ENCODE measurements at regions not wholly inside any gene's neighbourhood (a gene's known extent, or its start where the extent isn't known, plus 50 kb on each side); places are given as distances from the start of the nearest gene placed in this dataset.

- TF ChIP-seq ZNF138 (CRISPR knock-in tag; IDR thresholded peaks at IDR 0.05; ENCODE audit: low read depth): no peak
- no peak for TF ChIP-seq ZNF296 (CRISPR knock-in tag; conservative IDR thresholded peaks at IDR 0.05)
- no peak for TF ChIP-seq WIZ (CRISPR knock-in tag; IDR thresholded peaks at IDR 0.05)
- TF ChIP-seq HOXA7 (CRISPR knock-in tag; IDR thresholded peaks at IDR 0.05): no peak
Observed at GRCh38 chr15:47289656-47290055, 427.6 kb upstream of the SEMA6D start (continued).

GRCh38 chr15:47291767-47292166, 425.5 kb upstream of the SEMA6D start:
- no peak for FAIRE-seq
- Histone ChIP-seq H4K20me1 (ENCODE audit: insufficient read depth, low read length) (no peaks in the 10 kb centered on the region), H2AFZ (ENCODE audit: low read length) (no peak overlapping the region), H3K79me2 (ENCODE audit: insufficient read depth, low read length) (no peaks in the 10 kb centered on the region), H3K4me2 (ENCODE audit: low read depth, low read length) (no peak overlapping the region), H3K27ac (ENCODE audit: extremely low read length, insufficient read depth, low read length) (no peak overlapping the region), H3K36me3 (replicated peaks in 1 of 2; ENCODE audit: control insufficient read depth in 1 of 2, insufficient read depth in 2 of 2, low read length in 2 of 2) (no peaks in the 10 kb centered on the region), H3K9ac (ENCODE audit: insufficient read depth, low read depth, low read length) (no peak overlapping the region), H3K4me3 (replicated peaks in 1 of 3; ENCODE audit: insufficient read depth in 1 of 3, low read depth in 2 of 3, low read length in 3 of 3) (no peak overlapping the region), H3K9me3 (ENCODE audit: low read length) (peaks cover 87% of the 10 kb centered on the region), H3K4me1 (ENCODE audit: insufficient read depth, low read length) (no peaks in the 10 kb centered on the region), H3K27me3 (ENCODE audit: control insufficient read depth in 1 of 2, insufficient read depth in 2 of 2, low read length in 2 of 2) (no peaks in the 10 kb centered on the region)
- TF ChIP-seq MAF1 (CRISPR knock-in tag; IDR thresholded peaks at IDR 0.05; ENCODE audit: borderline replicate concordance): no peak
- no peak for TF ChIP-seq ZNF484 (CRISPR knock-in tag; IDR thresholded peaks at IDR 0.05; ENCODE audit: borderline replicate concordance, low read depth)
- intact Hi-C loops (cut with micrococcal nuclease; ENCODE audit: unreplicated experiment): no loop called here
- ChIA-PET CTCF (ENCODE audit: low intra/inter-chr PET ratio, low total read pairs) (no interaction called here), POLR2A (no interaction called here)
- ATAC-seq: no peak
- WGBS (ENCODE audit: low lambda C conversion rate): 0% methylated on average over 2 of the region's 2 CpGs
- BruUV-seq (replicated peaks): no TSS peak
- in situ Hi-C loops (cut with HindIII; ENCODE audit: extremely low pct_ligation_motif_present, low pct_unique_long_range_greater_than_20kb): no loop called here
- no peak for DNase-seq (ENCODE audit: low spot score)

- intact Hi-C loops (cut with micrococcal nuclease; ENCODE audit: unreplicated experiment): no loop called here
- H3K4me3 ChIP-seq (replicated peaks in 1 of 3; ENCODE audit: insufficient read depth in 1 of 3, low read depth in 2 of 3, low read length in 3 of 3): no peak overlapping the region
- H3K27ac ChIP-seq (ENCODE audit: extremely low read length, insufficient read depth, low read length): no peak overlapping the region
- in situ Hi-C loops (cut with HindIII; ENCODE audit: extremely low pct_ligation_motif_present, low pct_unique_long_range_greater_than_20kb): no loop called here
- no peak overlapping the region for H3K4me2 ChIP-seq (ENCODE audit: low read depth, low read length)
- H3K36me3 ChIP-seq (replicated peaks in 1 of 2; ENCODE audit: control insufficient read depth in 1 of 2, insufficient read depth in 2 of 2, low read length in 2 of 2): no peaks in the 10 kb centered on the region
- H4K20me1 ChIP-seq (ENCODE audit: insufficient read depth, low read length): no peaks in the 10 kb centered on the region
- FAIRE-seq: no peak
- no peak overlapping the region for H3K9ac ChIP-seq (ENCODE audit: insufficient read depth, low read depth, low read length)
- 6% methylated on average over 6 of the region's 6 CpGs for WGBS (ENCODE audit: low lambda C conversion rate)
- H3K4me1 ChIP-seq (ENCODE audit: insufficient read depth, low read length): no peaks in the 10 kb centered on the region
- no peaks in the 10 kb centered on the region for H3K79me2 ChIP-seq (ENCODE audit: insufficient read depth, low read length)
- CTCF ChIA-PET (ENCODE audit: low intra/inter-chr PET ratio, low total read pairs): no interaction called here
- no peak for ATAC-seq
- H3K9me3 ChIP-seq (ENCODE audit: low read length): peaks cover 84% of the 10 kb centered on the region
- no peak for DNase-seq (ENCODE audit: low spot score)
- POLR2A ChIA-PET: no interaction called here
- BruUV-seq (replicated peaks): no TSS peak
- H3K27me3 ChIP-seq (ENCODE audit: control insufficient read depth in 1 of 2, insufficient read depth in 2 of 2, low read length in 2 of 2): no peaks in the 10 kb centered on the region
- no peak overlapping the region for H2AFZ ChIP-seq (ENCODE audit: low read length)
- TF ChIP-seq NFE2 (CRISPR knock-in tag; IDR thresholded peaks at IDR 0.05) (no peak), MIXL1 (CRISPR knock-in tag; IDR thresholded peaks at IDR 0.05) (no peak), ATF7-NPFF (CRISPR knock-in tag; IDR thresholded peaks at IDR 0.05; ENCODE audit: low read depth) (no peak), HDAC2 (CRISPR knock-in tag; IDR thresholded peaks at IDR 0.05) (no peak), NAIF1 (CRISPR knock-in tag; IDR thresholded peaks at IDR 0.05; ENCODE audit: borderline replicate concordance) (no peak), HNRNPUL1 (IDR thresholded peaks at IDR 0.05; ENCODE audit: low read depth, low read length) (no peak), JDP2 (CRISPR knock-in tag; IDR thresholded peaks at IDR 0.05; ENCODE audit: borderline replicate concordance) (no peak)
- TF ChIP-seq, protein P1, sequence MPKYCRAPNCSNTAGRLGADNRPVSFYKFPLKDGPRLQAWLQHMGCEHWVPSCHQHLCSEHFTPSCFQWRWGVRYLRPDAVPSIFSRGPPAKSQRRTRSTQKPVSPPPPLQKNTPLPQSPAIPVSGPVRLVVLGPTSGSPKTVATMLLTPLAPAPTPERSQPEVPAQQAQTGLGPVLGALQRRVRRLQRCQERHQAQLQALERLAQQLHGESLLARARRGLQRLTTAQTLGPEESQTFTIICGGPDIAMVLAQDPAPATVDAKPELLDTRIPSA (CRISPR knock-in tag; IDR thresholded peaks at IDR 0.05; ENCODE audit: borderline replicate concordance): no peak
Observed at GRCh38 chr15:47292638-47293190, 424.6 kb upstream of the SEMA6D start.
